Vagina (tissue), 2 donors: ENCODE measurements at regions not wholly inside any gene's neighbourhood (a gene's known extent, or its start where the extent isn't known, plus 50 kb on each side); places are given as distances from the start of the nearest gene placed in this dataset.

Experiments used
- POLR2A ChIP-seq, 2 donors: fragments of 450-650 bp; IDR thresholded peaks; one replicate each; pipeline ENCODE4 v1.6.1; 2017; ENCODE audit warnings: antibody characterized with exemption in 2 of 2, mild to moderate bottlenecking in 2 of 2, moderate library complexity in 2 of 2
- POLR2AphosphoS5 ChIP-seq, 2 donors: sonication (generic); formaldehyde crosslinking; IDR thresholded peaks; one replicate each; pipeline ENCODE4 v1.9.0; 2017; ENCODE audit warnings: antibody characterized with exemption in 2 of 2, mild to moderate bottlenecking in 2 of 2, low read depth in 1 of 2; ENCODE audit not compliant: insufficient read depth in 1 of 2

DNA sequence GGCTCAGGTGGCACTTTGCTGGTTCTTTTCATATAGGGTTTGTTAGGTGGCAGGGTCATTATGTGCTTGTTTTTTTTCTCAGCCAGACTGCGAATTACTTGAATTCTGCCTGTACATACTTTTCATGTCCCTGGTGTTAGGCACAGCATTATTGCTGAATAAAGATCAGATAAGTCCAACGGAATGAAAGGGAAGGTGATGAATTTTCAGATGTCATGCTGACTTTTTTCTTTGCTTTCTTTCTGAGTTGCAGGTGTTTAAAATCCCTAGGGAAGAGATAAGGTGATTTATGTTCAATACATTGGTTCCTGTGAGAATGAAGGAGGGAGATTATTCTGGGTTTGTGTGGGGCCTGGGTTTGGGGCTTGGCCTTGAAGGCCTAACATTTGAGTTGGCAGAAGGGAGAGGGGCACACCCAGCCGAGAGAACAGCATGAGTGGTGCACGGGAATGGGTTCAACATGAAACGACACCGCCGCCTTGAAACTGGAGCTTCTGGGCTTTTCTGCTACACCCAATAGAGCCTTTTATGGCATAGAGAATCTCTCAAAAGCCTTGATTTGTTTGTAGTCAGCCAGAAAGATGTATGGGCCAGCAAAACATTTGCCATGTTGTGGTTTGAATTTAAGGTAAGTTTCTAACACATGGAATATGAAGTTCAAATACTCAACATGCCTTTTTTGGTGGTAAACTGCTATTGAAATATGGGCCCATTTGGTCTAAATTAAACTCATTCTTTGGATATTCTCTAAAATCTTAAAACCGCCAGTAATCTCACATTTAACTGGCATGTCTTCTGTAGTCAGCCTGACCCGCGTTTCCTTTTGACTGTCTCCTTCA is 477.0 kb downstream of the PCNX1 start:
- TF ChIP-seq POLR2AphosphoS5 (IDR thresholded peaks at IDR 0.05; ENCODE audit: insufficient read depth in 1 of 2, low read depth in 1 of 2): no peak
- TF ChIP-seq POLR2A (IDR thresholded peaks at IDR 0.05): no peak
